Kidney (tissue), 13 donors: ENCODE measurements at regions not wholly inside any gene's neighbourhood (a gene's known extent, or its start where the extent isn't known, plus 50 kb on each side); places are given as distances from the start of the nearest gene placed in this dataset.

ENCODE experiments used
- DNase-seq, 5 donors: peaks; one replicate each; pipeline ENCODE4 v3.0.0-alpha.2; 2013 to 2020
- FAIRE-seq: peaks from 2 replicates; lab custom pipeline; 2012; peaks lifted over from hg19 to GRCh38; lab: Jason Lieb, UNC
- H3K27ac ChIP-seq, 2 donors: one replicate each; pipeline ENCODE4 v1.7.0; 2013; ENCODE audit warnings: low read depth in 2 of 2, low read length in 2 of 2, inconsistent platforms in 1 of 2
- H3K27me3 ChIP-seq: one replicate; pipeline ENCODE4 v1.7.1; 2013; ENCODE audit warnings: low read length, inconsistent platforms; ENCODE audit not compliant: control insufficient read depth, insufficient read depth
- H3K36me3 ChIP-seq, 3 donors: one replicate each; pipeline versions ENCODE4 v1.7.0 to v1.7.1; 2013; ENCODE audit warnings: low read length in 3 of 3, control low read depth in 1 of 3, inconsistent platforms in 1 of 3; ENCODE audit not compliant: insufficient read depth in 3 of 3, control insufficient read depth in 2 of 3
- H3K4me1 ChIP-seq, 3 donors: one replicate each; pipeline versions ENCODE4 v1.7.0 to v1.7.1; 2013; ENCODE audit warnings: low read length in 3 of 3, inconsistent platforms in 1 of 3, low read depth in 1 of 3; ENCODE audit not compliant: control insufficient read depth in 2 of 3, insufficient read depth in 2 of 3
- H3K4me3 ChIP-seq, 3 donors: one replicate each; pipeline versions ENCODE4 v1.7.0 to v1.8.1; 2013; ENCODE audit warnings: low read length in 3 of 3, control low read depth in 1 of 3, inconsistent platforms in 1 of 3
- H3K9ac ChIP-seq, 3 donors: one replicate each; pipeline versions ENCODE4 v1.7.0 to v1.7.1; 2013; ENCODE audit warnings: low read length in 3 of 3, control low read depth in 1 of 3, inconsistent platforms in 1 of 3
- H3K9me3 ChIP-seq, 3 donors: one replicate each; pipeline versions ENCODE4 v1.7.0 to v1.7.1; 2013; ENCODE audit warnings: low read length in 3 of 3, control low read depth in 1 of 3, inconsistent platforms in 1 of 3; ENCODE audit not compliant: control insufficient read depth in 2 of 3, insufficient read depth in 1 of 3
- intact Hi-C: fragments of 100-400 bp; cut with DNase I; formaldehyde crosslinking; loops from one replicate; pipeline ENCODE4 v1.11.1; 2022
- TF ChIP-seq, protein P1 (sequence below): IDR thresholded peaks from 3 replicates; pipeline ENCODE4 v1.5.1; 2012; ENCODE audit warnings: mild to moderate bottlenecking, moderate library complexity, borderline replicate concordance; ENCODE audit not compliant: insufficient read depth; ENCODE audit errors: extremely low read depth
- donor health status: control.
- donor health status: control.
- donor health status: control.
- donor health status: control.
- donor health status: control.
- donor health status: DM: yes; HTN: yes; CAD: no.
- donor health status: Normal renal cell carcinoma (clear cell type).

DNA sequence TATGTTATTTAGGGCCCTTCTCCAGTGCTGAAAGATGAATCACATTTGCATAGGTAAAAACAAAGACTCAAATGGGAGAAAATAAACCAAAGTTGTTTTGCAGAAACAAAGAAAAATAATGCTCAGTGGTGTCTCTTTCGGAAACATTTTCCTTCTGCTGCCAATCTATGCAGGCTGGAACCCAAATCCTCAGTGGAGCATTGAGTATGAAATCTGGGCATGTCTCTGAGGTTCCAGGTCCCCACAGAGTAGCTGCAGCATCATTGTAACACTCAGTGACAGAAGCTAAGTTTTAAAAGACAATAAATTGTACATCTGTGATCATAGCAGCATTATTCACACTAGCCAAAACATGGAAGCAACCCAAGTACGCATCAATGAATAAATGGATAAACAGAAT, 303.6 kb downstream of the FBXW7 start:
- Histone ChIP-seq H3K36me3 (no peaks in the 10 kb centered on the region), H3K4me3 (no peak overlapping the region), H3K4me1 (no peaks in the 10 kb centered on the region), H3K27me3 (no peaks in the 10 kb centered on the region), H3K9me3 (no peaks in the 10 kb centered on the region), H3K27ac (no peak overlapping the region), H3K9ac (no peak overlapping the region)
- intact Hi-C loops, result no loop called here
- TF ChIP-seq, protein P1, sequence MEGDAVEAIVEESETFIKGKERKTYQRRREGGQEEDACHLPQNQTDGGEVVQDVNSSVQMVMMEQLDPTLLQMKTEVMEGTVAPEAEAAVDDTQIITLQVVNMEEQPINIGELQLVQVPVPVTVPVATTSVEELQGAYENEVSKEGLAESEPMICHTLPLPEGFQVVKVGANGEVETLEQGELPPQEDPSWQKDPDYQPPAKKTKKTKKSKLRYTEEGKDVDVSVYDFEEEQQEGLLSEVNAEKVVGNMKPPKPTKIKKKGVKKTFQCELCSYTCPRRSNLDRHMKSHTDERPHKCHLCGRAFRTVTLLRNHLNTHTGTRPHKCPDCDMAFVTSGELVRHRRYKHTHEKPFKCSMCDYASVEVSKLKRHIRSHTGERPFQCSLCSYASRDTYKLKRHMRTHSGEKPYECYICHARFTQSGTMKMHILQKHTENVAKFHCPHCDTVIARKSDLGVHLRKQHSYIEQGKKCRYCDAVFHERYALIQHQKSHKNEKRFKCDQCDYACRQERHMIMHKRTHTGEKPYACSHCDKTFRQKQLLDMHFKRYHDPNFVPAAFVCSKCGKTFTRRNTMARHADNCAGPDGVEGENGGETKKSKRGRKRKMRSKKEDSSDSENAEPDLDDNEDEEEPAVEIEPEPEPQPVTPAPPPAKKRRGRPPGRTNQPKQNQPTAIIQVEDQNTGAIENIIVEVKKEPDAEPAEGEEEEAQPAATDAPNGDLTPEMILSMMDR, result no peak
- DNase-seq (no peak), FAIRE-seq (no peak)

DNA sequence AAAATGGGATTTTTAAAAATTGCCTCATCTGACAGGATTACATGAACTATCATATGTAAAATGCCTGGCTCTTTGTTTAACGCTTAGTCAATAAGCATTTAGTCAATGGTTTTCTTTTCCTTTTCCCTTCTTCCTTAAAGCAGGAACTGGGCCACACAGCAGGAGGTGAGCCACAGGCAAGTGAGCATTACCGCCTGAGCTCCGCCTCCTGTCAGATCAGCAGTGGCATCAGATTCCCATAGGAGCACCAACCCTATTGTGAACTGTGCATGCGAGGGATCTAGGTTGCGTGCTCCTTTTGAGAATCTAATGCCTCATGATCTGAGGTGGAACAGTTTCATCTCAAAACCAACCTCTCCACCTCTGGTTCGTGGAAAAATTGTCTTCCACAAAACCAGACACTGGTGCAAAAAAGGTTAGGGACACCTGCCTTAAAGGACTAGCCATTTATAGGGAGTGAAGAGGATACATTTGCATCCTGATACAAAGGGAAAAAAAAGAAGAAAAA, 306.1 kb downstream of the FBXW7 start:
- DNase-seq, result no peak
- Histone ChIP-seq H3K27ac (no peak overlapping the region), H3K4me1 (peaks cover 0 to 3% (median 0%) of the 10 kb centered on the region in 3 donors), H3K9me3 (no peaks in the 10 kb centered on the region), H3K27me3 (no peaks in the 10 kb centered on the region), H3K4me3 (no peak overlapping the region), H3K36me3 (no peaks in the 10 kb centered on the region), H3K9ac (no peak overlapping the region)
- intact Hi-C loops, result no loop called here
- no peak for FAIRE-seq
- TF ChIP-seq, protein P1, result no peak

DNA sequence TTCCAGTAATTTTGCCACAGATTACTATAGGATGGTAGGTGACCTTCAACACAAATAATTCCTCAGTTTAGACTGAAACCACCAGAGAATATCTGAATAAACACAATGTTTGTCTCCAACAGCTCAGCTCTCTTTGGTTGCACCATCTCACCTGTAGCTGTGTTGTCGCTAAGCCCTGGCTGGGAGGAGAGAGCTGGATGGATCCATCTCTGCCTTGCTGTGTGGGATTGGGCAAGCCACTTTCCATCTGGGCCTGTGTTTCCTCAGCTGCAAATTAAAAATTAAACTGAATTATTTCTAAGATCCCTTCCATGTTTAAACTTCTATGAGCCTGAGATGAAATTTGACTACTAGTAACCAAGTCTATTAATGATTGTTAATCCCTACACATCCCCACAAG, 310.2 kb downstream of the FBXW7 start:
- DNase-seq (no peak), FAIRE-seq (no peak)
- Histone ChIP-seq H3K9ac (no peak overlapping the region), H3K27me3 (no peaks in the 10 kb centered on the region), H3K9me3 (no peaks in the 10 kb centered on the region), H3K36me3 (no peaks in the 10 kb centered on the region), H3K4me1 (peaks cover 2 to 13% (median 4%) of the 10 kb centered on the region in 3 donors), H3K4me3 (no peak overlapping the region), H3K27ac (no peak overlapping the region)
- TF ChIP-seq, protein P1, result no peak
- intact Hi-C loops, result no loop called here
